ENCODE measurements at regions not wholly inside any gene's neighbourhood (a gene's known extent, or its start where the extent isn't known, plus 50 kb on each side); places are given as distances from the start of the nearest gene placed in this dataset.

DNA sequence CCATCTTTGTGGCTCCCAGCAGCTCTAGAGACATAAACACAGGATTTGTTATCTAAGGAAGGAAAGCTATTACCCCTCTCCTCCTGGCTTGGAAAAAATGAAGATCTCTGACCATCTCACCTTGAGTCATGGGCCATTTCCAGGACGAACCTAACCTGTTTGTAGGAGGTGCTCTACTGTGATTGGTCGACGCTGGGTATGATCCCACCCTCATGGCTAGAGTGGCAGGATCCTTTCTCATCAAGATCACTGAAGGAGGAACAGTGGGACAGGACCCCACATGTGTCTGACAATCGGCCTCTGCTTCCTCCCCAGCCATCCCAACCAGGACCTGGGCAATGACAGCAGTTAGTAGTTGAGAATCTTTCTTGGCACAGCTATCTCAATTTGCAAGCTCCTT lies 144.1 kb downstream of the EMX2 start (continued):
- TF ChIP-seq ZNF462 (CRISPR knock-in tag; IDR thresholded peaks at IDR 0.05) (no peak), REST (IDR thresholded peaks at IDR 0.05; ENCODE audit: unreplicated experiment) (no peak)

GRCh38 chr10:117688358-117688757 lies 145.8 kb downstream of the EMX2 start:
- Mint-ChIP-seq H3K27me3 (ENCODE audit: insufficient read depth, low read depth, poor library complexity) (peaks cover 9% of the 10 kb centered on the region), H3K4me1 (peaks cover 3% of the 10 kb centered on the region; the same call in 2 of the 3 replicates), H3K36me3 (ENCODE audit: low read depth) (no peaks in the 10 kb centered on the region), H3K27ac (no peak overlapping the region), H3K9me3 (no peaks in the 10 kb centered on the region), H3K4me3 (no peak overlapping the region)
- H4K20me1 ChIP-seq (replicated peaks; ENCODE audit: insufficient read depth): no peaks in the 10 kb centered on the region
- no peak overlapping the region for H3K27ac ChIP-seq (ENCODE audit: low read depth)
- peaks cover 7% of the 10 kb centered on the region; the same call in 1 of the 2 replicates for H3K9me2 ChIP-seq (ENCODE audit: insufficient read depth)
- ATAC-seq (peak; percentile 24; the same call in 1 of the 3 replicates), DNase-seq (ENCODE audit: low spot score) (no peak)
- no peaks in the 10 kb centered on the region for H3K4me1 ChIP-seq (ENCODE audit: insufficient read depth)
- TF ChIP-seq REST (IDR thresholded peaks at IDR 0.05; ENCODE audit: unreplicated experiment): no peak
- peak; percentile 29 to 50 for TF ChIP-seq CTCF (conservative IDR thresholded peaks at IDR 0.05; ENCODE audit: low read depth in 2 of 2)
- H3K27me3 ChIP-seq (ENCODE audit: insufficient read depth): no peaks in the 10 kb centered on the region
- no peak overlapping the region for H3K4me3 ChIP-seq
- H3K79me2 ChIP-seq (replicated peaks; ENCODE audit: insufficient read depth): no peaks in the 10 kb centered on the region
- H3K36me3 ChIP-seq (ENCODE audit: insufficient read depth): no peaks in the 10 kb centered on the region
- H2AFZ ChIP-seq: no peak overlapping the region
- no peak overlapping the region for H3K4me2 ChIP-seq
- no peaks in the 10 kb centered on the region for H3F3A ChIP-seq (replicated peaks; ENCODE audit: low read depth)

Measured in GM23338 (cell line).